ENCODE measurements at regions not wholly inside any gene's neighbourhood (a gene's known extent, or its start where the extent isn't known, plus 50 kb on each side); places are given as distances from the start of the nearest gene placed in this dataset.

- H3K9me3 ChIP-seq (ENCODE audit: low read depth), result no peaks in the 10 kb centered on the region
- Mint-ChIP-seq H3K27me3 (ENCODE audit: insufficient read depth, low read depth) (peaks cover 2% of the 10 kb centered on the region), H3K27ac (no peak overlapping the region), H3K4me1 (peaks cover 4% of the 10 kb centered on the region), H3K9me3 (no peaks in the 10 kb centered on the region), H3K36me3 (no peaks in the 10 kb centered on the region), H3K4me3 (no peak overlapping the region)
- no peak overlapping the region for H3K9ac ChIP-seq
- no peaks in the 10 kb centered on the region for H4K20me1 ChIP-seq (ENCODE audit: low read depth)
- no peaks in the 10 kb centered on the region for H3K27me3 ChIP-seq
- H3K36me3 ChIP-seq, result no peaks in the 10 kb centered on the region
- H3K4me2 ChIP-seq, result no peak overlapping the region
- H3K27ac ChIP-seq, result no peak overlapping the region
- no peak overlapping the region for H3K4me3 ChIP-seq
- no peak for DNase-seq (ENCODE audit: low spot score)
- H2AFZ ChIP-seq (replicated peaks), result no peak overlapping the region
- TF ChIP-seq, protein P1, sequence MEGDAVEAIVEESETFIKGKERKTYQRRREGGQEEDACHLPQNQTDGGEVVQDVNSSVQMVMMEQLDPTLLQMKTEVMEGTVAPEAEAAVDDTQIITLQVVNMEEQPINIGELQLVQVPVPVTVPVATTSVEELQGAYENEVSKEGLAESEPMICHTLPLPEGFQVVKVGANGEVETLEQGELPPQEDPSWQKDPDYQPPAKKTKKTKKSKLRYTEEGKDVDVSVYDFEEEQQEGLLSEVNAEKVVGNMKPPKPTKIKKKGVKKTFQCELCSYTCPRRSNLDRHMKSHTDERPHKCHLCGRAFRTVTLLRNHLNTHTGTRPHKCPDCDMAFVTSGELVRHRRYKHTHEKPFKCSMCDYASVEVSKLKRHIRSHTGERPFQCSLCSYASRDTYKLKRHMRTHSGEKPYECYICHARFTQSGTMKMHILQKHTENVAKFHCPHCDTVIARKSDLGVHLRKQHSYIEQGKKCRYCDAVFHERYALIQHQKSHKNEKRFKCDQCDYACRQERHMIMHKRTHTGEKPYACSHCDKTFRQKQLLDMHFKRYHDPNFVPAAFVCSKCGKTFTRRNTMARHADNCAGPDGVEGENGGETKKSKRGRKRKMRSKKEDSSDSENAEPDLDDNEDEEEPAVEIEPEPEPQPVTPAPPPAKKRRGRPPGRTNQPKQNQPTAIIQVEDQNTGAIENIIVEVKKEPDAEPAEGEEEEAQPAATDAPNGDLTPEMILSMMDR (IDR thresholded peaks at IDR 0.05), result no peak
- TF ChIP-seq EZH2phosphoT487 (IDR thresholded peaks at IDR 0.05) (no peak), EZH2 (IDR thresholded peaks at IDR 0.05) (no peak)
- no peaks in the 10 kb centered on the region for H3K79me2 ChIP-seq (ENCODE audit: low read depth)
- H3K4me1 ChIP-seq, result no peaks in the 10 kb centered on the region
- no peaks in the 10 kb centered on the region for H3F3A ChIP-seq (ENCODE audit: low read depth)
Observed at GRCh38 chr2:164221473-164221872, 399.8 kb downstream of the GRB14 start.

DNA sequence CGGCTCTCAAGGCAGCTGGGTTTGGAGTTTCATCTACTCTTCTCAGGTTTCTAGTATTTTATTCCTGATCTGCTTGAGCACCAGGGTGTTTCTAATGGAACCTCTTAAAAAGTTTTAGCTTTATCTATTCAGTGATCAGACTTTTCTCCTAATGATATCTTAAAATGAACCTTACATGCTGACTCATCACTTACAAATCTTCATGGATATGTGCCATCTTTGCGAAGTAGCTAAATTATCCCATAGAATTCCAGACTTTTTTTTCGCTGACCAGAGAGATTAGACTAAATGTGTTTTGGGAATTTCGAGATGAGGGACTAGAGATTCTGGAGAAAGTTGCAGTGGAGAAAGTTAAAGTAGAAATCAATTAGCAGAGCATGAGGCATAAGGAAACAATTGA is 401.0 kb downstream of the GRB14 start:
- H3K4me1 ChIP-seq, result no peaks in the 10 kb centered on the region

DNA sequence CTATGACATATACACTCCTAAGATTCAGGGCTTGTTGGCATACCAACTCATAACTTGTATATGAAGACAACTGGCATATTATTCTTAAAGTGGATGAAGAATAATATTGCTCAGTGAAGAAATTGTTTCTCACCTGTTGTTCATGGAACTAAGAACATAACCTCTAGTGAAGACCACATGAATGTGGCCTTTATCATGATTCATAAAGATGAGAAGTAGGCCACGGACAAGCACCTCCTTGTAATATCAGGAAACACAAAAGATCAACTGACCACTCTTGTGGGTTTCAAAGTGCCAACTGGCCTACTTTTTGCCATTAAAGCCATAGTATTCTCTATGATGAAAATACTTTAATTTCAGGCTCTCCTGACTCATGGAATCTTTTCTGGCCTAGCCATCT is 407.4 kb downstream of the GRB14 start:
- Histone ChIP-seq H3K27ac (no peak overlapping the region), H3K9me3 (ENCODE audit: low read depth) (no peaks in the 10 kb centered on the region), H3K27me3 (no peaks in the 10 kb centered on the region), H3K79me2 (ENCODE audit: low read depth) (no peaks in the 10 kb centered on the region), H2AFZ (replicated peaks) (no peak overlapping the region), H3K4me2 (no peak overlapping the region), H3K4me1 (no peaks in the 10 kb centered on the region), H3K9ac (no peak overlapping the region), H3K36me3 (no peaks in the 10 kb centered on the region), H4K20me1 (ENCODE audit: low read depth) (no peaks in the 10 kb centered on the region), H3K4me3 (no peak overlapping the region), H3F3A (ENCODE audit: low read depth) (no peaks in the 10 kb centered on the region)
- no peak overlapping the region for H3K4me3 Mint-ChIP-seq
- TF ChIP-seq, protein P1 (IDR thresholded peaks at IDR 0.05), result no peak
- no peak for TF ChIP-seq EZH2 (IDR thresholded peaks at IDR 0.05)
- no peak for TF ChIP-seq EZH2phosphoT487 (IDR thresholded peaks at IDR 0.05)
- H3K36me3 Mint-ChIP-seq, result no peaks in the 10 kb centered on the region
- no peaks in the 10 kb centered on the region for H3K4me1 Mint-ChIP-seq
- H3K9me3 Mint-ChIP-seq, result no peaks in the 10 kb centered on the region
- H3K27me3 Mint-ChIP-seq (ENCODE audit: insufficient read depth, low read depth), result no peaks in the 10 kb centered on the region
- DNase-seq (ENCODE audit: low spot score), result no peak
- no peak overlapping the region for H3K27ac Mint-ChIP-seq

More for the DNA sequence above, 401.0 kb downstream of the GRB14 start:
- H3K4me3 Mint-ChIP-seq, result no peak overlapping the region
- Histone ChIP-seq H3K4me3 (no peak overlapping the region), H3K4me2 (no peak overlapping the region), H3F3A (ENCODE audit: low read depth) (no peaks in the 10 kb centered on the region), H3K79me2 (ENCODE audit: low read depth) (no peaks in the 10 kb centered on the region), H4K20me1 (ENCODE audit: low read depth) (no peaks in the 10 kb centered on the region), H3K9me3 (ENCODE audit: low read depth) (no peaks in the 10 kb centered on the region), H3K36me3 (no peaks in the 10 kb centered on the region), H3K27ac (no peak overlapping the region), H2AFZ (replicated peaks) (no peak overlapping the region), H3K9ac (no peak overlapping the region), H3K27me3 (no peaks in the 10 kb centered on the region)
- H3K27me3 Mint-ChIP-seq (ENCODE audit: insufficient read depth, low read depth), result peaks cover 2% of the 10 kb centered on the region
- DNase-seq (ENCODE audit: low spot score), result no peak
- no peaks in the 10 kb centered on the region for H3K36me3 Mint-ChIP-seq
- H3K27ac Mint-ChIP-seq, result no peak overlapping the region
- H3K9me3 Mint-ChIP-seq, result no peaks in the 10 kb centered on the region
- H3K4me1 Mint-ChIP-seq, result peaks cover 4% of the 10 kb centered on the region
- TF ChIP-seq, protein P1 (IDR thresholded peaks at IDR 0.05), result no peak
- TF ChIP-seq EZH2 (IDR thresholded peaks at IDR 0.05) (no peak), EZH2phosphoT487 (IDR thresholded peaks at IDR 0.05) (no peak)

Measured in neural progenitor cell (in vitro differentiated cells).